GM21576 (cell line): ENCODE measurements at regions not wholly inside any gene's neighbourhood (a gene's known extent, or its start where the extent isn't known, plus 50 kb on each side); places are given as distances from the start of the nearest gene placed in this dataset.

Experiments
- ATAC-seq: cut with Tn5 transposase; IDR thresholded peaks from one replicate; pipeline ENCODE4 v1.9.1; 2021; ENCODE audit warnings: mild to moderate bottlenecking, moderate library complexity; ENCODE audit not compliant: unreplicated experiment

DNA sequence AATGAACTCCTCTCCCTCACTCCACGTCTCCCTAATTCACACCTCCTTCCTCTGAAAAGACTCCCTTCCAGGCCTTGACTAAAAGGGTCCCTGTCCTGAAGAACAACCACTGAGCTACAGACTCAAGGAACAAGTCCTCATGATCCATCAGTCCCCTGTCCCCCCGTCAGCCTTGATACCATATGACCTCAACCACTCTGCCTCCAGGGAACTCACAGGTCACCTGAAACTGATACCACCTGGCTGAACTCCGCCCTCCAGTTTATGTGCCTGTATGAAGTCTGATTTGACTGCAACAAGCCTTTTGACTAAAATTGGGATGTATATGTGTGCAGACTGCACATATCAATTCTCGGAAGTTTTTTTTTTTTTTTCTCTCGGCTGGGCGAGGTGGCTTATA is 88.7 kb downstream of the UGCG start:
- peak; percentile 37 for ATAC-seq

- no peak for ATAC-seq
Measured at GRCh38 chr9:111986035-111986556, 89.5 kb downstream of the UGCG start.
